ENCODE measurements at regions not wholly inside any gene's neighbourhood (a gene's known extent, or its start where the extent isn't known, plus 50 kb on each side); places are given as distances from the start of the nearest gene placed in this dataset.
"Not testable (repeated sequence)": the region's sequence is repeated elsewhere in the genome, so short reads cannot be mapped to it uniquely, and the experiment has no call there.

GRCh38 chr4:55028196-55028595 is 97.2 kb downstream of the KDR start:
- Histone ChIP-seq H3K36me3 (no peaks in the 10 kb centered on the region), H3K4me1 (peaks cover 7 to 9% of the 10 kb centered on the region in 2 donors), H3K9me3 (no peaks in the 10 kb centered on the region), H3K27me3 (no peaks in the 10 kb centered on the region), H3K27ac (no peak overlapping the region), H3K4me3 (replicated peaks in 1 of 3) (no peak overlapping the region)
- intact Hi-C loops (cut with DNase I) = no loop called here
- WGBS, 2 donors = 93 to 97% methylated on average over 9 of the region's 9 CpGs
- DNase-seq = no peak
- TF ChIP-seq POLR2A (IDR thresholded peaks at IDR 0.05) = no peak

GRCh38 chr4:55027596-55027995 is 97.8 kb downstream of the KDR start:
- H3K4me1 ChIP-seq = peaks cover 3% of the 10 kb centered on the region in 2 donors
- H3K27me3 ChIP-seq = no peaks in the 10 kb centered on the region
- H3K27ac ChIP-seq = no peak overlapping the region
- H3K4me3 ChIP-seq (replicated peaks in 1 of 3) = no peak overlapping the region
- no peaks in the 10 kb centered on the region for H3K36me3 ChIP-seq
- no peak for DNase-seq
- no peaks in the 10 kb centered on the region for H3K9me3 ChIP-seq
- 92 to 93% methylated on average over 2 of the region's 2 CpGs for WGBS, 2 donors
- TF ChIP-seq POLR2A (IDR thresholded peaks at IDR 0.05) (no peak), CTCF (IDR thresholded peaks at IDR 0.05) (no peak)
- intact Hi-C loops (cut with DNase I) = no loop called here

GRCh38 chr4:55025456-55025855 is 99.9 kb downstream of the KDR start:
- H3K4me1 ChIP-seq; H3K9me3 ChIP-seq; H3K4me3 ChIP-seq (replicated peaks in 1 of 3); intact Hi-C loops (cut with DNase I); H3K27me3 ChIP-seq; H3K36me3 ChIP-seq; H3K27ac ChIP-seq; DNase-seq: not testable (repeated sequence)
- whole genome bisulfite sequencing, 2 donors = 85 to 88% methylated on average over 6 of the region's 6 CpGs

- DNase-seq = no peak
- Histone ChIP-seq H3K4me1 (no peaks in the 10 kb centered on the region), H3K9me3 (no peaks in the 10 kb centered on the region), H3K27ac (no peak overlapping the region), H3K36me3 (no peaks in the 10 kb centered on the region), H3K4me3 (replicated peaks in 1 of 3) (no peak overlapping the region), H3K27me3 (no peaks in the 10 kb centered on the region)
- 96 to 97% methylated on average over 2 of the region's 2 CpGs for WGBS, 2 donors
- TF ChIP-seq POLR2A (IDR thresholded peaks at IDR 0.05) (no peak), CTCF (IDR thresholded peaks at IDR 0.05) (no peak)
- intact Hi-C loops (cut with DNase I) = no loop called here
Observed at GRCh38 chr4:55023030-55023429, 102.4 kb downstream of the KDR start.

- WGBS, 2 donors = 0 to 49% methylated on average over 1 of the region's 1 CpG
- Histone ChIP-seq H3K4me3 (replicated peaks in 1 of 3) (no peak overlapping the region), H3K27me3 (no peaks in the 10 kb centered on the region), H3K9me3 (no peaks in the 10 kb centered on the region), H3K4me1 (no peaks in the 10 kb centered on the region), H3K27ac (no peak overlapping the region), H3K36me3 (no peaks in the 10 kb centered on the region)
- intact Hi-C loops (cut with DNase I) = no loop called here
- no peak for DNase-seq
- TF ChIP-seq CTCF (IDR thresholded peaks at IDR 0.05) (no peak), POLR2A (IDR thresholded peaks at IDR 0.05) (no peak)
Observed at GRCh38 chr4:55021214-55021613, 104.2 kb downstream of the KDR start.

GRCh38 chr4:55020131-55020530 is 105.3 kb downstream of the KDR start:
- Histone ChIP-seq H3K4me1 (no peaks in the 10 kb centered on the region), H3K27me3 (no peaks in the 10 kb centered on the region), H3K36me3 (no peaks in the 10 kb centered on the region), H3K9me3 (no peaks in the 10 kb centered on the region), H3K4me3 (replicated peaks in 1 of 3) (no peak overlapping the region), H3K27ac (no peak overlapping the region)
- 83 to 89% methylated on average over 2 of the region's 2 CpGs for WGBS, 2 donors
- no peak for DNase-seq
- intact Hi-C loops (cut with DNase I) = no loop called here
- no peak for TF ChIP-seq POLR2A (IDR thresholded peaks at IDR 0.05)
- TF ChIP-seq CTCF (IDR thresholded peaks at IDR 0.05) = no peak
